B cell (primary cell): ENCODE measurements at regions not wholly inside any gene's neighbourhood (a gene's known extent, or its start where the extent isn't known, plus 50 kb on each side); places are given as distances from the start of the nearest gene placed in this dataset.

Experiments used
- EZH2 ChIP-seq: IDR thresholded peaks from 2 replicates; pipeline ENCODE4 v1.6.1; 2012; ENCODE audit warnings: borderline replicate concordance, low read depth, mild to moderate bottlenecking, moderate library complexity, low read length; ENCODE audit not compliant: insufficient read depth, poor library complexity, severe bottlenecking
- TF ChIP-seq, protein P1 (sequence below): fragments of 200-600 bp; IDR thresholded peaks from one replicate; pipeline ENCODE4 v1.8.0; 2022; ENCODE audit warnings: antibody characterized with exemption, mild to moderate bottlenecking

DNA sequence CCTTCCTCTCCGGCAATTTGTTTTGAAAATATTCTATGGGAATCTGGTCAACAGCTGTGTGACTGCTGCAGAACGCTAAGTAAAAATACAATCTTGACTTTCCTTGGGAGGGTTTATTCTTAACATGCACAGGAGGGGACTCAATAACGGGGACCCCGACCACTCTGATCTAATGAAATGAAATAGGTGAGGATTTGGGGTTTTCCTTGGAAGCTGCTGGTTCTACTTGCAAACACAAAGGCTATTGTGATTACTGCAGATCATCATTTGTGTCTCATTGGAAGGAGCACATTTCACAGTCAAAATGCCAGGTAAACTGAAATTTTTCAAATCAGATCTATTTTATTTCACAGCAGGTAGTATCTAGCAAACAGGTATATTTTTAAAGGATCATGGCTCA lies 366.1 kb downstream of the SHANK2 start:
- TF ChIP-seq EZH2, result no peak
- TF ChIP-seq, protein P1, sequence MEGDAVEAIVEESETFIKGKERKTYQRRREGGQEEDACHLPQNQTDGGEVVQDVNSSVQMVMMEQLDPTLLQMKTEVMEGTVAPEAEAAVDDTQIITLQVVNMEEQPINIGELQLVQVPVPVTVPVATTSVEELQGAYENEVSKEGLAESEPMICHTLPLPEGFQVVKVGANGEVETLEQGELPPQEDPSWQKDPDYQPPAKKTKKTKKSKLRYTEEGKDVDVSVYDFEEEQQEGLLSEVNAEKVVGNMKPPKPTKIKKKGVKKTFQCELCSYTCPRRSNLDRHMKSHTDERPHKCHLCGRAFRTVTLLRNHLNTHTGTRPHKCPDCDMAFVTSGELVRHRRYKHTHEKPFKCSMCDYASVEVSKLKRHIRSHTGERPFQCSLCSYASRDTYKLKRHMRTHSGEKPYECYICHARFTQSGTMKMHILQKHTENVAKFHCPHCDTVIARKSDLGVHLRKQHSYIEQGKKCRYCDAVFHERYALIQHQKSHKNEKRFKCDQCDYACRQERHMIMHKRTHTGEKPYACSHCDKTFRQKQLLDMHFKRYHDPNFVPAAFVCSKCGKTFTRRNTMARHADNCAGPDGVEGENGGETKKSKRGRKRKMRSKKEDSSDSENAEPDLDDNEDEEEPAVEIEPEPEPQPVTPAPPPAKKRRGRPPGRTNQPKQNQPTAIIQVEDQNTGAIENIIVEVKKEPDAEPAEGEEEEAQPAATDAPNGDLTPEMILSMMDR, result no peak
